Erythroblast (primary cell): ENCODE measurements at regions not wholly inside any gene's neighbourhood (a gene's known extent, or its start where the extent isn't known, plus 50 kb on each side); places are given as distances from the start of the nearest gene placed in this dataset.
"Not testable (repeated sequence)": the region's sequence is repeated elsewhere in the genome, so short reads cannot be mapped to it uniquely, and the experiment has no call there.

ENCODE experiments used
- DNase-seq, 2 experiments: peaks; one replicate each; lab custom pipeline; 2025; lab: John Stamatoyannopoulos, UW
- GATA1 ChIP-seq: IDR thresholded peaks from 2 replicates; pipeline ENCODE4 v1.6.1; 2011; ENCODE audit warnings: low read depth, mild to moderate bottlenecking, control low read depth, low read length, moderate library complexity
- POLR2A ChIP-seq: IDR thresholded peaks from 2 replicates; pipeline ENCODE4 v1.6.1; 2011; ENCODE audit warnings: mild to moderate bottlenecking, low read length

DNA sequence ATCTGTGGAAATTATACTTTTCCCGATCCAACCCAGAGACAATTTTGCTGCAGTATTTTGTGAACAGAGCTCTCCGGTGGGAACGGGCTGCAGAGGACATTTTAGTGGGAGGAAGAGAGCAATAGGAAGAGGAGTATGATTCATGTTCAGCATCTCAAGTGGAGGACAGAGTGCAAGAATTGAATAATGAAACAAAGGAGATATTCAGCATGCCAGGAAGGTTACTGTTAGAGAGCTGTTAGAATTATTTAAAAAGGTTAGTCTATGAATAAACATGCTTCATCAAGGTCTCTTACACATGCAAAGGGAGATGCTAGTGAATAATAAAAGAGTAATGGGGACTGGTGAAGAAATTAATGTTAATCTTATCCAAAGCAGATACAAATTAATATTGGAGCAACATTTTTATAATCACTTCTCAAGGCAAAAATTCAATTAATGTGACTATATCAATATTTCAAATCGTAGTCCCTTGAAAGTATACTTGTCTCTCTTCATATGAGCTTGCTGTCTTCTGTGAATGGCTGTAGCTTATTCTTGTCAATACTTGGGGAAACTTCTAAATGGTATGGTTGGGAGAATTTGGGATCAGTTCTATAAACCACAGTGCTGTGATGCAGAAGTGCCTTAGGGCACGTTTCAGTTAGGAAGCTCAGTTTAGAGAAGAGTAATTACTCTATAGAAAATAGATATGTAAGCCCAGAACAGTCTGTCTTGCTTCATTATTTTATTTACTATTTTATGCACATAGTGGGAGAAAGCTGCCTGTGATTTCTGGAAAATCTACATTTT, 1165.8 kb downstream of the OLFM4 start:
- no peak for DNase-seq
- TF ChIP-seq GATA1 (no peak), POLR2A (no peak)

- no peak for DNase-seq
- TF ChIP-seq GATA1 (no peak), POLR2A (no peak)
These were observed 1168.1 kb downstream of the OLFM4 start for GRCh38 chr13:54196684-54197083.

DNA sequence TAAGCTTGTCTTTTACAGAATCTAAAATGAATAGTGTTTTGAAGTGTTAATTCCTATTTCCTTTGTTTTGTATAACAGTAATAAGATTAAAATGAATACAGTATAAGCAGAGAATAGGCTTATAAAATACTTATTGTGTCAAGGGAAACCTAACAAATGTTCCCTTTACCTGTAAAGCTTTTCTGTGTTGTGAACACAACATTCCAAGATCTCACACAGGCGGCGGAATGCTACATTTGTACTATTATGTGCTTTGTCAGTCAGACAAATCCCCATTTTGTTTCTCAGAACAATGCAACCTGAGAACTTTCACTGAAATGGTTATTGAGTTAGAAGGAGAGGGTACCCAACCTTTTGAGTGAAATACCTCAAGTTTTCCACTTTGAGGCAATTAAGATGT, 1170.3 kb downstream of the OLFM4 start:
- TF ChIP-seq GATA1 (no peak), POLR2A (no peak)
- no peak for DNase-seq

DNA sequence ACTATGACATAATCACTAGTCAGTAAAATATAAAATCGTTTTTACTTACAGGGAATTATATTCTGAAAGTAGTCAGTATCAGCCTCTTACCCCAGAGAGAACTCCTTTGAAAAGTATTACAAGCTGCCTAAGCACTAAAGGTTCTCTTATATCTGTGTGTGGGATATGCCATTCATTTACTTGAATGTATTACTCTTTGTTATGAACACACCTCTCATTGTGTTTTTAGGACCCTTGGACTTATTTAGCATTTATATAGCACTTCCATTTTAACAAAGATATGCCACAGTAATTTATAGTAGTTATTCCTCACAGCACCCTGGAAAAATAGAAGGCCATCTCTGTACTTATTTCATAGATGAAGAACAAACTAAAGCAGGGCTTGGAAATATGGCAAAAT, 1178.0 kb downstream of the OLFM4 start:
- TF ChIP-seq GATA1 (no peak), POLR2A (no peak)
- no peak for DNase-seq

- DNase-seq: no peak
- TF ChIP-seq GATA1: no peak
- no peak for TF ChIP-seq POLR2A
These were observed 1181.9 kb downstream of the OLFM4 start for GRCh38 chr13:54210397-54211049.

GRCh38 chr13:54216221-54216620, 1187.6 kb downstream of the OLFM4 start:
- TF ChIP-seq POLR2A: no peak
- no peak for TF ChIP-seq GATA1
- DNase-seq: no peak

GRCh38 chr13:54226876-54227275, 1198.3 kb downstream of the OLFM4 start:
- TF ChIP-seq GATA1 (no peak), POLR2A (no peak)
- DNase-seq: no peak

- no peak for DNase-seq
- TF ChIP-seq POLR2A: no peak
- no peak for TF ChIP-seq GATA1
These were observed 1204.1 kb downstream of the OLFM4 start for GRCh38 chr13:54232700-54233099.

GRCh38 chr13:54234607-54235006, 1206.0 kb downstream of the OLFM4 start:
- DNase-seq: no peak
- TF ChIP-seq GATA1 (no peak), POLR2A (no peak)

- DNase-seq: peak in 1 of 2 experiments; percentile 1
- TF ChIP-seq POLR2A (no peak), GATA1 (no peak)
These were observed 1213.1 kb downstream of the OLFM4 start for GRCh38 chr13:54241719-54242118.

DNA sequence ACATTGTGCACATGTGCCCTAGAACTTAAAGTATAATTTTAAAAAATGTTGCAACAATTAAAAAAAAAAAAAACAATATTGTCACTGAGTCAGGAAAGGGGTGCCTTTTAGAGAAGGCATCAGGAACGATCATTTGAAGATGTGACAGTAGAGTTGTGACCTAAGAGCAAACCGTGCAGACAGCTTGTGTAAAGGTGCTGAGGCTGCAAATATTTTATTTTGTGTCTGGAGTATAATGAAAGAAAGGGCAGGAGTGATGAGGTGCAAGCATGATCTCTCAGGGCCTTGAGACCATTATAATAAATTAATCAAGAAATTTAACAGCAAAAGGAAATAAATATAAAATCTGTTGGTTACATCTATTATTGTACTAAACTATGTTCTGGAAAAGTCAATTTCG, 1219.7 kb downstream of the OLFM4 start:
- no peak for DNase-seq
- TF ChIP-seq GATA1: no peak
- TF ChIP-seq POLR2A: no peak

- DNase-seq: no peak
- TF ChIP-seq POLR2A (no peak), GATA1 (no peak)
These were observed 1233.2 kb downstream of the OLFM4 start for GRCh38 chr13:54261856-54262255.

DNA sequence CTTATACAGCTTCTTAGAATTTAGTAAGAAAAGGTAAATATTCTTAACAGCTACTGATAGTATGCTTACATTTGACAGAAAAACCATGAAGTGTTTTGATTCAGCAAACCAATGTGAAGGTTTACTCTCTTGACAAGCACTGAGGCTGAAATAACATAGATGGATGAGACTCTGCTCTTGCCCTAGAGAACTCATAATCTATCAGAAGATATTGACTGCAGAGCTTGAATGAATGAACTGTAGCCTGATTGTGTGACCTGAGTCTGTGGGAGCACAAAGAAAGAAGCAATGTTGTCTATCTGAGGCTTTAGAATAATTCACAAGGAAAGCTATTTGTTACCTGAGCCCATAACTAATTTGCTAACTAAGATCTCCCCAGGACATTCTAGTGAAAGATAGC, 1235.3 kb downstream of the OLFM4 start:
- no peak for DNase-seq
- no peak for TF ChIP-seq GATA1
- no peak for TF ChIP-seq POLR2A

DNA sequence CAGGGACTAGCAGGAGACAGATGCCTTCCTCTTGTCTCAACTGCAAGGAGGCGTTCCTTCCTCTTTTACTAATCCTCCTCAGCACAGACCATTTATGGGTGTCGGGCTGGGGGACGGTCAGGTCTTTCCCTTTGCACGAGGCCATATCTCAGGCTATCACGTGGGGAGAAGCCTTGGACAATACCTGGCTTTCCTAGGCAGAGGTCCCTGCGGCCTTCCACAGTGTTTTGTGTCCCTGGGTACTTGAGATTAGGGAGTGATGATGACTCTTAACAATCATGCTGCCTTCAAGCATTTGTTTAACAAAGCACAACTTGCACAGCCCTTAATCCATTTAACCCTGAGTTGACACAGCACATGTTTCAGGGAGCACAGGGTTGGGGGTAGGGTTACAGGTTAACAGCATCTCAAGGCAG, 1238.6 kb downstream of the OLFM4 start:
- DNase-seq: not testable (repeated sequence)

DNA sequence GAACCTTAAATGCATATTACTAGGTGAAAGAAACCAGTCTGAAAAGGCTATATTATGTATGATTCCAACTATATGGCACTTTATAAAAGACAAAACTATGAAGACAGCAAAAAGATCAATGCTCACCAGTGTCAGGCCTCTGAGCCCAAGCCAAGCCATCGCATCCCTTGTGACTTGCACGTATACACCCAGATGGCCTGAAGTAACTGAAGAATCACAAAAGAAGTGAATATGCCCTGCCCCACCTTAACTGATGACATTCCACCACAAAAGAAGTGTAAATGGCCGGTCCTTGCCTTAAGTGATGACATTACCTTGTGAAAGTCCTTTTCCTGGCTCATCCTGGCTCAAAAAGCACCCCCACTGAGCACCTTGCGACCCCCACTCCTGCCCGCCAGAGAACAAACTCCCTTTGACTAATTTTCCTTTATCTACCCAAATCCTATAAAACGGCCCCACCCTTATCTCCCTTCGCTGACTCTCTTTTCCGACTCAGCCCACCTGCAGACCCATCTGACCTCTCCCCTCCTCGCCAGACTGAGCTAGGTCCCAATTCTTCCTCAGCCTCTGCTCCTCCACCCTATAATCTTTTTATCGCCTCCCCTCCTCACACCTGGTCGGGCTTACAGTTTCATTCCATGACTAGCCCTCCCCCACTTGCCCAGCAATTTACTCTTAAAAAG, 1239.5 kb downstream of the OLFM4 start:
- not testable (repeated sequence) for DNase-seq
